HEK293 (cell line): ENCODE measurements at regions not wholly inside any gene's neighbourhood (a gene's known extent, or its start where the extent isn't known, plus 50 kb on each side); places are given as distances from the start of the nearest gene placed in this dataset.

Experiments
- CTCF ChIA-PET: fragments of 350-600 bp; formaldehyde crosslinking; extraction: SDS; loops from one replicate; lab custom pipeline; 2021; ENCODE audit warnings: antibody characterized with exemption; lab: Yijun Ruan, JAX
- POLR2A ChIA-PET: fragments of 300-600 bp; formaldehyde crosslinking; extraction: SDS; loops from one replicate; lab custom pipeline; 2020; ENCODE audit warnings: antibody characterized with exemption, inconsistent platforms; lab: Yijun Ruan, JAX
- H3K27ac ChIP-seq: fragments of 200-500 bp; sonication (Bioruptor generic); 2 replicates; pipeline ENCODE4 v1.5.1; 2014; ENCODE audit warnings: low read depth, low read length, control low read depth, inconsistent platforms; ENCODE audit errors: extremely low read depth
- H3K36me3 ChIP-seq, 2 experiments: fragments of 200-500 bp in 1 of 2; sonication (Bioruptor generic) in 1 of 2; 1 replicate in 1 of 2; 2 replicates in 1 of 2; pipeline ENCODE4 v1.5.1; 2014 to 2017; ENCODE audit warnings: inconsistent platforms in 2 of 2, low read length in 2 of 2; ENCODE audit not compliant: control insufficient read depth in 2 of 2, insufficient read depth in 1 of 2
- H3K4me1 ChIP-seq: fragments of 200-500 bp; sonication (Bioruptor generic); 2 replicates; pipeline ENCODE4 v1.5.1; 2014; ENCODE audit warnings: mild to moderate bottlenecking, low read length, inconsistent platforms; ENCODE audit not compliant: control insufficient read depth, insufficient read depth
- H3K4me3 ChIP-seq: 2 replicates; pipeline ENCODE4 v1.5.1; 2011; ENCODE audit warnings: low read depth, mild to moderate bottlenecking, control low read depth, low read length, moderate library complexity
- H3K9me3 ChIP-seq: fragments of 200-500 bp; sonication (Bioruptor generic); 2 replicates; pipeline ENCODE4 v1.5.1; 2014; ENCODE audit warnings: low read depth, low read length, inconsistent platforms; ENCODE audit not compliant: control insufficient read depth, insufficient read depth
- HIC1 ChIP-seq: fragments of 450-650 bp; formaldehyde crosslinking; IDR thresholded peaks from 2 replicates; pipeline ENCODE4 v1.5.1; 2016; ENCODE audit warnings: missing biosample characterization, missing genetic modification characterization
- KLF9 ChIP-seq: fragments of 450-650 bp; formaldehyde crosslinking; IDR thresholded peaks from 2 replicates; pipeline ENCODE4 v1.5.1; 2016; ENCODE audit warnings: missing biosample characterization, missing genetic modification characterization, low read depth
- MYNN ChIP-seq: fragments of 450-650 bp; formaldehyde crosslinking; IDR thresholded peaks from 2 replicates; pipeline ENCODE4 v1.5.1; 2016; ENCODE audit warnings: missing biosample characterization, missing genetic modification characterization, borderline replicate concordance
- PATZ1 ChIP-seq: fragments of 450-650 bp; formaldehyde crosslinking; IDR thresholded peaks from 2 replicates; pipeline ENCODE4 v1.5.1; 2016; ENCODE audit warnings: missing biosample characterization, missing genetic modification characterization
- WT1 ChIP-seq: fragments of 450-650 bp; formaldehyde crosslinking; IDR thresholded peaks from 2 replicates; pipeline ENCODE4 v1.5.1; 2016; ENCODE audit warnings: missing biosample characterization, missing genetic modification characterization
- ZBTB20 ChIP-seq: fragments of 450-650 bp; formaldehyde crosslinking; IDR thresholded peaks from 2 replicates; pipeline ENCODE4 v1.5.1; 2016; ENCODE audit warnings: missing biosample characterization, missing genetic modification characterization
- ZFP41 ChIP-seq: fragments of 450-650 bp; formaldehyde crosslinking; IDR thresholded peaks from 2 replicates; pipeline ENCODE4 v1.5.1; 2016; ENCODE audit warnings: missing biosample characterization, missing genetic modification characterization, borderline replicate concordance
- ZNF121 ChIP-seq: fragments of 450-650 bp; formaldehyde crosslinking; IDR thresholded peaks from 2 replicates; pipeline ENCODE4 v1.5.1; 2016; ENCODE audit warnings: missing biosample characterization, missing genetic modification characterization
- ZNF174 ChIP-seq: fragments of 450-650 bp; formaldehyde crosslinking; IDR thresholded peaks from 2 replicates; pipeline ENCODE4 v1.5.0; 2017; ENCODE audit warnings: missing biosample characterization, mild to moderate bottlenecking, missing genetic modification characterization
- ZNF175 ChIP-seq: fragments of 450-650 bp; formaldehyde crosslinking; IDR thresholded peaks from 2 replicates; pipeline ENCODE4 v1.5.1; 2016; ENCODE audit warnings: missing biosample characterization, missing genetic modification characterization
- ZNF26 ChIP-seq: fragments of 450-650 bp; formaldehyde crosslinking; IDR thresholded peaks from 2 replicates; pipeline ENCODE4 v1.5.1; 2016; ENCODE audit warnings: missing biosample characterization, missing genetic modification characterization
- ZNF341 ChIP-seq: fragments of 450-650 bp; formaldehyde crosslinking; IDR thresholded peaks from 2 replicates; pipeline ENCODE4; 2016; ENCODE audit warnings: low read depth, missing biosample characterization, missing genetic modification characterization
- ZNF449 ChIP-seq: fragments of 450-650 bp; formaldehyde crosslinking; IDR thresholded peaks from 2 replicates; pipeline ENCODE4 v1.5.1; 2017; ENCODE audit warnings: missing biosample characterization, mild to moderate bottlenecking, missing genetic modification characterization, moderate library complexity
- ZNF621 ChIP-seq: fragments of 450-650 bp; formaldehyde crosslinking; IDR thresholded peaks from 2 replicates; pipeline ENCODE4 v1.5.1; 2017; ENCODE audit warnings: missing biosample characterization, missing genetic modification characterization

- Histone ChIP-seq H3K4me1 (no peaks in the 10 kb centered on the region), H3K27ac (no peak overlapping the region), H3K36me3 (no peaks in the 10 kb centered on the region), H3K9me3 (no peaks in the 10 kb centered on the region), H3K4me3 (no peak overlapping the region)
- no peak for TF ChIP-seq ZBTB20 (tag by site-specific recombination)
- no peak for TF ChIP-seq MYNN (tag by site-specific recombination)
- ChIA-PET POLR2A (no interaction called here), CTCF (no interaction called here)
Observed at GRCh38 chr13:74571811-74572210, 437.6 kb upstream of the KLF12 start.

GRCh38 chr13:74570834-74571233 lies 436.6 kb upstream of the KLF12 start:
- no peaks in the 10 kb centered on the region for H3K4me1 ChIP-seq
- no peaks in the 10 kb centered on the region for H3K36me3 ChIP-seq
- POLR2A ChIA-PET = no interaction called here
- H3K4me3 ChIP-seq = no peak overlapping the region
- no peak overlapping the region for H3K27ac ChIP-seq
- CTCF ChIA-PET = no interaction called here
- no peaks in the 10 kb centered on the region for H3K9me3 ChIP-seq
- TF ChIP-seq ZNF341 (tag by site-specific recombination) (no peak), ZNF26 (no peak), ZNF175 (tag by site-specific recombination) (no peak), WT1 (tag by site-specific recombination) (no peak)
- TF ChIP-seq, all 188 proteins: peak for 0

- H3K27ac ChIP-seq = no peak overlapping the region
- no peaks in the 10 kb centered on the region for H3K4me1 ChIP-seq
- H3K4me3 ChIP-seq = no peak overlapping the region
- no peak for TF ChIP-seq PATZ1 (tag by site-specific recombination)
- CTCF ChIA-PET = interaction anchor here (0.5 kb wide), 1 partner anchor 9 kb away, joined by 3 read pairs; no protein-coding TSS in a partner anchor
- H3K36me3 ChIP-seq = no peaks in the 10 kb centered on the region
- POLR2A ChIA-PET = no interaction called here
- no peaks in the 10 kb centered on the region for H3K9me3 ChIP-seq
Observed at GRCh38 chr13:74570046-74570445, 435.8 kb upstream of the KLF12 start.

- ChIA-PET CTCF (interaction anchor here (0.6 kb wide), 1 partner anchor 513 kb away, joined by 4 read pairs; no protein-coding TSS in a partner anchor), POLR2A (no interaction called here)
- Histone ChIP-seq H3K4me3 (no peak overlapping the region), H3K4me1 (no peaks in the 10 kb centered on the region), H3K27ac (no peak overlapping the region), H3K36me3 (no peaks in the 10 kb centered on the region), H3K9me3 (no peaks in the 10 kb centered on the region)
- TF ChIP-seq ZFP41 (no peak), ZNF621 (tag by site-specific recombination) (no peak), KLF9 (tag by site-specific recombination) (no peak), HIC1 (tag by site-specific recombination) (no peak), ZNF449 (no peak), ZNF121 (no peak), ZNF174 (no peak)
Observed at GRCh38 chr13:74569251-74569650, 435.0 kb upstream of the KLF12 start.
